ENCODE measurements at regions not wholly inside any gene's neighbourhood (a gene's known extent, or its start where the extent isn't known, plus 50 kb on each side); places are given as distances from the start of the nearest gene placed in this dataset.

DNA sequence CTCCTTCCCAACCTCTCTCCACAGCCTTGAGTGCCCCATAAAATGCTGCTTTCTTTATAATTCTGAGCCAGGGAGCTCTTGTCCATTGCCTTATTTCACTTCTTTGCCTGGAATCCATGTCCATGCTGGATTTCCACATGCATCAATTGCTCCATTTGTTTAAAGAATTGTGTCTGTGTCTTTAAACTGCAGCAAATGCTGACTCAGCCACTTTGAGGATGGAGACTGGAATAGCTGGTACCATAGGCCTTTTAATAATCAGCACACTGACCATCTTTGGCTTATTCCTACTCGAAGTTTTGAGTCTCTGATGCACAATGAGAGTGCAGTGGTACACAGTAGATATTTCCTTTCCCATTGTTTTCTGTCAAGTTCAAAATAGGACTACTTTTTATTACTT is 318.8 kb downstream of the LRIG3 start:
- TF ChIP-seq POLR2AphosphoS5 (IDR thresholded peaks at IDR 0.05; ENCODE audit: low read depth, low read length), result no peak
- TF ChIP-seq CBX3 (IDR thresholded peaks at IDR 0.05; ENCODE audit: low read depth), result no peak
- TF ChIP-seq, protein P1, sequence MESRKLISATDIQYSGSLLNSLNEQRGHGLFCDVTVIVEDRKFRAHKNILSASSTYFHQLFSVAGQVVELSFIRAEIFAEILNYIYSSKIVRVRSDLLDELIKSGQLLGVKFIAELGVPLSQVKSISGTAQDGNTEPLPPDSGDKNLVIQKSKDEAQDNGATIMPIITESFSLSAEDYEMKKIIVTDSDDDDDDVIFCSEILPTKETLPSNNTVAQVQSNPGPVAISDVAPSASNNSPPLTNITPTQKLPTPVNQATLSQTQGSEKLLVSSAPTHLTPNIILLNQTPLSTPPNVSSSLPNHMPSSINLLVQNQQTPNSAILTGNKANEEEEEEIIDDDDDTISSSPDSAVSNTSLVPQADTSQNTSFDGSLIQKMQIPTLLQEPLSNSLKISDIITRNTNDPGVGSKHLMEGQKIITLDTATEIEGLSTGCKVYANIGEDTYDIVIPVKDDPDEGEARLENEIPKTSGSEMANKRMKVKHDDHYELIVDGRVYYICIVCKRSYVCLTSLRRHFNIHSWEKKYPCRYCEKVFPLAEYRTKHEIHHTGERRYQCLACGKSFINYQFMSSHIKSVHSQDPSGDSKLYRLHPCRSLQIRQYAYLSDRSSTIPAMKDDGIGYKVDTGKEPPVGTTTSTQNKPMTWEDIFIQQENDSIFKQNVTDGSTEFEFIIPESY (IDR thresholded peaks at IDR 0.05; ENCODE audit: extremely low read depth, insufficient replicate concordance, low read length), result no peak
- TF ChIP-seq CEBPB (IDR thresholded peaks at IDR 0.05; ENCODE audit: low read depth), result no peak
- H3K4me1 ChIP-seq (ENCODE audit: control insufficient read depth in 1 of 2, insufficient read depth in 2 of 2, low read length in 2 of 2), result peaks cover 0 to 1% of the 10 kb centered on the region in 2 experiments; a peak in 1 of 4 replicates
- no peaks in the 10 kb centered on the region for H3K27me3 ChIP-seq (ENCODE audit: insufficient read depth, low read length)
- DNase-seq (ENCODE audit: low read depth, low spot score), result no peak
- CTCF ChIA-PET, result no interaction called here
- intact Hi-C loops (cut with micrococcal nuclease), result no loop called here
- no peaks in the 10 kb centered on the region for H3K9me3 ChIP-seq (ENCODE audit: control insufficient read depth in 1 of 2, insufficient read depth in 1 of 2, low read depth in 1 of 2, low read length in 2 of 2)
- no peak overlapping the region for H3K4me3 ChIP-seq (replicated peaks in 1 of 2; ENCODE audit: low read depth in 1 of 2, low read length in 2 of 2)
- no TSS peak for BruUV-seq (replicated peaks)
- no peak overlapping the region for H3K27ac ChIP-seq (ENCODE audit: low read depth, low read length)
- ATAC-seq, result no peak
- no peaks in the 10 kb centered on the region for H3K36me3 ChIP-seq (ENCODE audit: control insufficient read depth in 1 of 2, insufficient read depth in 2 of 2, low read length in 2 of 2)
- POLR2A ChIA-PET, result no interaction called here
- H3K4me2 ChIP-seq (ENCODE audit: low read length), result no peak overlapping the region
- no peak overlapping the region for H3K9ac ChIP-seq (ENCODE audit: low read length)
- H3K9me2 ChIP-seq (ENCODE audit: insufficient read depth), result no peaks in the 10 kb centered on the region
- no peak overlapping the region for H2AFZ ChIP-seq (ENCODE audit: low read depth, low read length, poor library complexity, severe bottlenecking)
- H4K20me1 ChIP-seq (ENCODE audit: insufficient read depth), result no peaks in the 10 kb centered on the region
- RAD21 ChIA-PET (ENCODE audit: low non-redundant PET in 1 of 2, low total read pairs in 2 of 2, uncharacterized antibody in 2 of 2, unreplicated experiment in 2 of 2), result no interaction called here
- no peaks in the 10 kb centered on the region for H3K79me2 ChIP-seq (ENCODE audit: insufficient read depth, low read length)

DNA sequence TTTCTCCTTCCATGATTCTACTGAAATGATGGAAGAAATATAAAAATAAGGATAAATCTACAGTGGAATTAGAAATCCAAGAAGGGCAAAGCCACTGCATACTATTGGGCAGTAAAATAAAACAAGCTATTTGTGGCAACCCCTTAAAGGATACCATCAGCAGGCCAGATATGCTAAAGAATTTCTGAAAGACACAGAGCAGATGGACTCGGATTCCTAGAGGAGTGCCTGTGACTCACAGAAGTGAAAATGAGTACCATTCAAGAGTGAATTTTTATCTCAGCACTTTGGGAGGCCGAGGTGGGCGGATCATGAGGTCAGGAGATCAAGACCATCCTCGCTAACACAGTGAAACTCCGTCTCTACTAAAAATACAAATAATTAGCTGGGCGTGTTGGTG is 318.1 kb downstream of the LRIG3 start:
- ATAC-seq (no peak), DNase-seq (ENCODE audit: low read depth, low spot score) (no peak)
- Histone ChIP-seq H2AFZ (ENCODE audit: low read depth, low read length, poor library complexity, severe bottlenecking) (no peak overlapping the region), H3K4me3 (replicated peaks in 1 of 2; ENCODE audit: low read depth in 1 of 2, low read length in 2 of 2) (no peak overlapping the region), H3K4me2 (ENCODE audit: low read length) (no peak overlapping the region), H4K20me1 (ENCODE audit: insufficient read depth) (no peaks in the 10 kb centered on the region), H3K4me1 (ENCODE audit: control insufficient read depth in 1 of 2, insufficient read depth in 2 of 2, low read length in 2 of 2) (no peaks in the 10 kb centered on the region), H3K79me2 (ENCODE audit: insufficient read depth, low read length) (no peaks in the 10 kb centered on the region), H3K27me3 (ENCODE audit: insufficient read depth, low read length) (no peaks in the 10 kb centered on the region), H3K9ac (ENCODE audit: low read length) (no peak overlapping the region), H3K27ac (ENCODE audit: low read depth, low read length) (no peak overlapping the region), H3K9me2 (ENCODE audit: insufficient read depth) (no peaks in the 10 kb centered on the region), H3K36me3 (ENCODE audit: control insufficient read depth in 1 of 2, insufficient read depth in 2 of 2, low read length in 2 of 2) (no peaks in the 10 kb centered on the region), H3K9me3 (ENCODE audit: control insufficient read depth in 1 of 2, insufficient read depth in 1 of 2, low read depth in 1 of 2, low read length in 2 of 2) (no peaks in the 10 kb centered on the region)
- no TSS peak for BruUV-seq (replicated peaks)
- RAD21 ChIA-PET (ENCODE audit: low non-redundant PET in 1 of 2, low total read pairs in 2 of 2, uncharacterized antibody in 2 of 2, unreplicated experiment in 2 of 2), result no interaction called here
- TF ChIP-seq ZFX (IDR thresholded peaks at IDR 0.05) (no peak), EGR1 (IDR thresholded peaks at IDR 0.05; ENCODE audit: low read depth) (no peak)
- TF ChIP-seq, protein P2, sequence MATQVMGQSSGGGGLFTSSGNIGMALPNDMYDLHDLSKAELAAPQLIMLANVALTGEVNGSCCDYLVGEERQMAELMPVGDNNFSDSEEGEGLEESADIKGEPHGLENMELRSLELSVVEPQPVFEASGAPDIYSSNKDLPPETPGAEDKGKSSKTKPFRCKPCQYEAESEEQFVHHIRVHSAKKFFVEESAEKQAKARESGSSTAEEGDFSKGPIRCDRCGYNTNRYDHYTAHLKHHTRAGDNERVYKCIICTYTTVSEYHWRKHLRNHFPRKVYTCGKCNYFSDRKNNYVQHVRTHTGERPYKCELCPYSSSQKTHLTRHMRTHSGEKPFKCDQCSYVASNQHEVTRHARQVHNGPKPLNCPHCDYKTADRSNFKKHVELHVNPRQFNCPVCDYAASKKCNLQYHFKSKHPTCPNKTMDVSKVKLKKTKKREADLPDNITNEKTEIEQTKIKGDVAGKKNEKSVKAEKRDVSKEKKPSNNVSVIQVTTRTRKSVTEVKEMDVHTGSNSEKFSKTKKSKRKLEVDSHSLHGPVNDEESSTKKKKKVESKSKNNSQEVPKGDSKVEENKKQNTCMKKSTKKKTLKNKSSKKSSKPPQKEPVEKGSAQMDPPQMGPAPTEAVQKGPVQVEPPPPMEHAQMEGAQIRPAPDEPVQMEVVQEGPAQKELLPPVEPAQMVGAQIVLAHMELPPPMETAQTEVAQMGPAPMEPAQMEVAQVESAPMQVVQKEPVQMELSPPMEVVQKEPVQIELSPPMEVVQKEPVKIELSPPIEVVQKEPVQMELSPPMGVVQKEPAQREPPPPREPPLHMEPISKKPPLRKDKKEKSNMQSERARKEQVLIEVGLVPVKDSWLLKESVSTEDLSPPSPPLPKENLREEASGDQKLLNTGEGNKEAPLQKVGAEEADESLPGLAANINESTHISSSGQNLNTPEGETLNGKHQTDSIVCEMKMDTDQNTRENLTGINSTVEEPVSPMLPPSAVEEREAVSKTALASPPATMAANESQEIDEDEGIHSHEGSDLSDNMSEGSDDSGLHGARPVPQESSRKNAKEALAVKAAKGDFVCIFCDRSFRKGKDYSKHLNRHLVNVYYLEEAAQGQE (IDR thresholded peaks at IDR 0.05; ENCODE audit: low read depth), result no peak
- CTCF ChIA-PET, result no interaction called here
- intact Hi-C loops (cut with micrococcal nuclease), result no loop called here
- POLR2A ChIA-PET, result no interaction called here
